Omental fat pad (tissue), 3 donors: ENCODE measurements at regions not wholly inside any gene's neighbourhood (a gene's known extent, or its start where the extent isn't known, plus 50 kb on each side); places are given as distances from the start of the nearest gene placed in this dataset.

Experiments
- ATAC-seq: fragments of 150-250 bp; one replicate; pipeline ENCODE4 v1.9.1; 2016; ENCODE audit warnings: mild to moderate bottlenecking, moderate library complexity; ENCODE audit not compliant: low FRiP score
- DNase-seq: peaks from one replicate; pipeline ENCODE4 v3.0.0-alpha.2; 2019; ENCODE audit warnings: low spot score
- CTCF ChIP-seq, 3 donors: fragments of 450-650 bp; IDR thresholded peaks; one replicate each; pipeline ENCODE4 v1.5.1; 2016 to 2017; ENCODE audit warnings: antibody characterized with exemption in 3 of 3, mild to moderate bottlenecking in 3 of 3, moderate library complexity in 2 of 3

DNA sequence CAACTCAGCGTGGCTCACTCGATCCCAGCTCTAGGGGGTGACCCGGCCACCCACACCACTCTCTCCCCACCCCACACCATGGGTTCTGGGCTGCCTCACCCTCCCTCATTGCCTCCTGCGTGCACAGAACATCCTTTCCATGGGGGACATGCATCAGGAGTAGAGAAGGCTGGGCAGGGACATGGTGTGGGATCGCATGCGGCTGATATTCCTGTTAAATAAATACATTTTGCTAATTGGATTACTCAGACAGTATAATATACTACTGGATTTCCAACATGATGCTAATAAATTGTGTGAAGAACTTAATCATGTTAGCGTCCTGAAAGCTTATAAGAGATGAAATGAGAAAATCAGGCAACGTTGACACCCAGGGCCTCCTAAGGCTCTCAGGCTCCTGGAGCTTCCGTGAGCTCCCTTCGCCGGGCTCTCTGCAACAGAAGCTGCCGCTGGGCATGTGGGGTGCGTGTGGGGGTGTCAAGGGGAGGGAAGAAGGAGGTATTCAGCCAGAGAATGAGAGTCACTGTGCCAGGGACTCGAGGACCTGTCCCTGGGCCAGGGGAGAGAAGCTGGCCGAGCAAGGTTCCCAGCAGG, 173.1 kb upstream of the TNRC6C start:
- no peak for ATAC-seq
- TF ChIP-seq CTCF (IDR thresholded peaks at IDR 0.05): no peak

GRCh38 chr17:77786090-77786489, 172.4 kb upstream of the TNRC6C start:
- no peak for ATAC-seq
- TF ChIP-seq CTCF (IDR thresholded peaks at IDR 0.05): no peak
- DNase-seq: no peak

More for the DNA sequence above, 173.1 kb upstream of the TNRC6C start:
- DNase-seq: no peak

DNA sequence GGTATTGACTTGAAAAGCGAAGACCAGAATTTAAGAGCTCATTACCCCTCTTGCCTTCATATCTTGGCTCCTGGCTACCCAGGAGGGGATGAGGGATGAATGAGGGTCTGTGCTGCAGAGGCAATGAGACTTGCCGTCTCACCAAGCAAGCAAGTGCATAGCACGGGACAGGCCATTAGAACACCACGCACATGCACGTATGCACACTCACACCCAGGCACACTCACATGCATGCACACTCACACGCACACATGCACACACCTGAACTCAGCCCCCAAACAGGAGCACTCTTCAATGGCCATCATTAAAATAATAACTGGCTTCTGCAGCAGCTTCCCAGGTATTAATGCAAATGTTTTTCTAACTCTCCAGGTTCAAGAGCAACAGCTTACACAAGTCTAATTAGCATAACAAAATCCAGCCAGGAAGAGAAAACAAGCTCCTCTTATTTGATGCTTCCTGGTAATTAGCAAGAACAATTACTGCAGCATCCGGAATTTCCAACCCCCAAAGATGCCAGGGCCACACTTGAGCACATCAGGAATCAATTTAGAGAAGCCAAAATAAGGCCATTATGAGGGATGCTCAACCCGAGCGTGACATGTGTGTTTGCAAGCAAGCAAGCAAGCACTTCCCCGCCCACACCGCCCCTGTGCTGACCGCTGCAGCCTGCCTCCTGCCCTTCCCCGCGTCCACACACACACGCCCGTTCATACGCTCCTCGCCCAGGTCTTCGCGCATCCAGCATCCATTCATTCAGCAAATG, 171.6 kb upstream of the TNRC6C start:
- DNase-seq (no peak), ATAC-seq (no peak)
- TF ChIP-seq CTCF (IDR thresholded peaks at IDR 0.05): no peak

DNA sequence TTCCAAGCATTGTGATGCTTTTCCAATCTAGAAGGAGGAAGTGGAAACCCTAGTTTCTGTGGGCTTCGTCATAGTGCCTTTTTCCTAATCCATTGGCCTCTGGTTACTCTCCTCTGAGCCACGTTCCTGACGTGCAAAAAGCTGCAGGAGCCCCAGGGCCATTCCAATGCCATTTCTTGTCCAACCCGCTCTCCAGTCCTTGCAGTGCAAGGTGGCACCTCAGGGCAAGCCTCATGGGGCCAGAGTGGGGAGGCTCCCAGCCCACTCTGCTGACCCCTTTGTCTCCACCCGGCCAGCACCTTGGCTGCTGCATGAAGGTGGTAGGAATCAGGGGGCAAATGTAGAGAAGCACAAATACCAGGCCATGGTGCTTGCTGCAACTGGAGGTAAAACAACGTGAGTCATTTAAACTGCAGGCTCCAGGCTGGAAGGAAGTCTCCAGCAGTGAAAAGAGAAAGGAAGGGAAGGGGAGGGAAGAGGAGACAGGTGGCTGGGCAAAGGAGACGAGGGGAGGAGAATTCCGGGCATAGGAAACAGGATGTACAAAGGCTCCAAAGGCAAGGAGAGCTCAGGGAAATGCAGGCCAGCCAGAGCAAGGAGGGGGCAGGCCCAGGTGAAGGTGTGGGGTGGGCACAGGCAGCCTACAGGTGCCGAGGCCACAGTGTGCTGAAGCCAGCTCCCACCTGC, 168.2 kb upstream of the TNRC6C start:
- DNase-seq (no peak), ATAC-seq (no peak)

GRCh38 chr17:77792626-77793025, 165.9 kb upstream of the TNRC6C start:
- ATAC-seq (no peak), DNase-seq (no peak)
- no peak for TF ChIP-seq CTCF (IDR thresholded peaks at IDR 0.05)

More for the DNA sequence above, 168.2 kb upstream of the TNRC6C start:
- no peak for TF ChIP-seq CTCF (IDR thresholded peaks at IDR 0.05)

GRCh38 chr17:77793146-77793970, 165.1 kb upstream of the TNRC6C start:
- no peak for ATAC-seq
- DNase-seq: no peak
- TF ChIP-seq CTCF (IDR thresholded peaks at IDR 0.05): no peak
